H1 (cell line): ENCODE measurements at regions not wholly inside any gene's neighbourhood (a gene's known extent, or its start where the extent isn't known, plus 50 kb on each side); places are given as distances from the start of the nearest gene placed in this dataset.

Source experiments
- CREB1 ChIP-seq: IDR thresholded peaks from 2 replicates; pipeline ENCODE4 v1.6.1; 2012; ENCODE audit warnings: inconsistent platforms
- EGR1 ChIP-seq: IDR thresholded peaks from 2 replicates; pipeline ENCODE4 v1.6.1; 2011; ENCODE audit warnings: low read depth, low read length, borderline replicate concordance
- KDM1A ChIP-seq: fragments of 200-600, 300-600 bp; sonication (generic); IDR thresholded peaks from 2 replicates; pipeline ENCODE4 v1.7.1; 2016; ENCODE audit warnings: mild to moderate bottlenecking, low read length, borderline replicate concordance
- MAFK ChIP-seq: IDR thresholded peaks from 2 replicates; pipeline ENCODE4 v1.6.1; 2012; ENCODE audit warnings: low read depth, mild to moderate bottlenecking, improper control_type of control experiment, low read length
- POLR2A ChIP-seq, 2 experiments: IDR thresholded peaks; 1 replicate in 1 of 2; 2 replicates in 1 of 2; pipeline ENCODE4 v1.6.1; 2011; ENCODE audit warnings: low read depth in 2 of 2, low read length in 2 of 2, mild to moderate bottlenecking in 2 of 2; ENCODE audit errors: control extremely low read depth in 1 of 2
- POLR2AphosphoS5 ChIP-seq: IDR thresholded peaks from 2 replicates; pipeline ENCODE4 v1.6.1; 2011; ENCODE audit warnings: low read depth, low read length
- SIRT6 ChIP-seq: IDR thresholded peaks from one replicate; pipeline ENCODE4 v1.7.1; 2012; ENCODE audit warnings: low read length, inconsistent platforms
- SP1 ChIP-seq: IDR thresholded peaks from 2 replicates; pipeline ENCODE4 v1.6.1; 2011; ENCODE audit warnings: low read depth, low read length
- SUZ12 ChIP-seq: fragments of 200-600 bp; sonication (generic); IDR thresholded peaks from 2 replicates; pipeline ENCODE4 v1.6.1; 2012; ENCODE audit warnings: mild to moderate bottlenecking, inconsistent platforms, low read length, moderate library complexity, mixed read lengths
- TAF1 ChIP-seq: IDR thresholded peaks from 2 replicates; pipeline ENCODE4 v1.6.1; 2011; ENCODE audit warnings: mild to moderate bottlenecking, low read depth, low read length
- TBP ChIP-seq: IDR thresholded peaks from 2 replicates; pipeline ENCODE4 v1.6.1; 2011; ENCODE audit warnings: low read depth, low read length, improper control_type of control experiment
- TF ChIP-seq, protein P1 (sequence below), 3 experiments: IDR thresholded peaks; 1 replicate in 2 of 3; 2 replicates in 1 of 3; pipeline versions ENCODE4 v1.5.1 to v1.6.1; 2011; ENCODE audit warnings: low read length in 3 of 3, mild to moderate bottlenecking in 3 of 3, inconsistent platforms in 2 of 3, low read depth in 1 of 3, moderate library complexity in 1 of 3; ENCODE audit not compliant: insufficient read depth in 1 of 3; ENCODE audit errors: control extremely low read depth in 1 of 3
- TF ChIP-seq, protein P2 (sequence below): IDR thresholded peaks from 2 replicates; pipeline ENCODE4 v1.6.1; 2012; ENCODE audit warnings: inconsistent platforms
- TF ChIP-seq, protein P3 (sequence below): IDR thresholded peaks from 2 replicates; pipeline ENCODE4 v1.6.1; 2011; ENCODE audit warnings: low read length, improper control_type of control experiment

DNA sequence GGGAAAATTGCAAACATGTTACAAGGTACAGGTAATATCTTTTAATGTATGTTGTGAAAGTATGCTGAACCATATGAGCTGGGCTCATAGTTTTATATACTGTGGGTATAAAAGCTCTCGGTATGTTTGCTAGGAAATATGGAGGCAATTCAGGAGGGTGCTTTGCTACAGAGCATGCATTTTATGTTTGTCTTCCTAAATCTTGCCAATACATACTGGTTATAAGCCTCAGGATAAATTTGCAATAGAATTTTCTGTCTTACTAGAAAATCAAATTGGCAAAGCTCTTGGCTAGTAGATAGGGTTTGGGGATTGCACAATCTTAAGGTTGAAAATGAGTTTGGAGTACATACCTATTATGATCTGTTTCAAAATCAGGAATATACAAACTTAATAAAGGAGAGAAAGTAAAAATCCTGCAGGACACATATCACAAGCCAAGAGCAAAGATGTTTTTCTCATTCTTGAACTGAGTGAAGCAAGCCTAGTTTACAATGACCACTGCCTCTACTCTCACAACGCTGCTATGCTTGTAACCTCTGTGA, 751.2 kb downstream of the HDGFL1 start:
- TF ChIP-seq, protein P1, sequence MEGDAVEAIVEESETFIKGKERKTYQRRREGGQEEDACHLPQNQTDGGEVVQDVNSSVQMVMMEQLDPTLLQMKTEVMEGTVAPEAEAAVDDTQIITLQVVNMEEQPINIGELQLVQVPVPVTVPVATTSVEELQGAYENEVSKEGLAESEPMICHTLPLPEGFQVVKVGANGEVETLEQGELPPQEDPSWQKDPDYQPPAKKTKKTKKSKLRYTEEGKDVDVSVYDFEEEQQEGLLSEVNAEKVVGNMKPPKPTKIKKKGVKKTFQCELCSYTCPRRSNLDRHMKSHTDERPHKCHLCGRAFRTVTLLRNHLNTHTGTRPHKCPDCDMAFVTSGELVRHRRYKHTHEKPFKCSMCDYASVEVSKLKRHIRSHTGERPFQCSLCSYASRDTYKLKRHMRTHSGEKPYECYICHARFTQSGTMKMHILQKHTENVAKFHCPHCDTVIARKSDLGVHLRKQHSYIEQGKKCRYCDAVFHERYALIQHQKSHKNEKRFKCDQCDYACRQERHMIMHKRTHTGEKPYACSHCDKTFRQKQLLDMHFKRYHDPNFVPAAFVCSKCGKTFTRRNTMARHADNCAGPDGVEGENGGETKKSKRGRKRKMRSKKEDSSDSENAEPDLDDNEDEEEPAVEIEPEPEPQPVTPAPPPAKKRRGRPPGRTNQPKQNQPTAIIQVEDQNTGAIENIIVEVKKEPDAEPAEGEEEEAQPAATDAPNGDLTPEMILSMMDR (IDR thresholded peaks at IDR 0.05; ENCODE audit: control extremely low read depth in 1 of 3, insufficient read depth in 1 of 3, low read depth in 1 of 3, low read length in 3 of 3) = no peak
- TF ChIP-seq, protein P2, sequence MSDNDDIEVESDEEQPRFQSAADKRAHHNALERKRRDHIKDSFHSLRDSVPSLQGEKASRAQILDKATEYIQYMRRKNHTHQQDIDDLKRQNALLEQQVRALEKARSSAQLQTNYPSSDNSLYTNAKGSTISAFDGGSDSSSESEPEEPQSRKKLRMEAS = no peak
- TF ChIP-seq TBP (no peak), KDM1A (no peak), POLR2A (IDR thresholded peaks at IDR 0.05; ENCODE audit: control extremely low read depth in 1 of 2, low read depth in 2 of 2, low read length in 2 of 2) (no peak), SUZ12 (no peak), POLR2AphosphoS5 (no peak), SP1 (no peak), SIRT6 (no peak), EGR1 (no peak), MAFK (no peak), CREB1 (no peak), TAF1 (no peak)
- TF ChIP-seq, protein P3, sequence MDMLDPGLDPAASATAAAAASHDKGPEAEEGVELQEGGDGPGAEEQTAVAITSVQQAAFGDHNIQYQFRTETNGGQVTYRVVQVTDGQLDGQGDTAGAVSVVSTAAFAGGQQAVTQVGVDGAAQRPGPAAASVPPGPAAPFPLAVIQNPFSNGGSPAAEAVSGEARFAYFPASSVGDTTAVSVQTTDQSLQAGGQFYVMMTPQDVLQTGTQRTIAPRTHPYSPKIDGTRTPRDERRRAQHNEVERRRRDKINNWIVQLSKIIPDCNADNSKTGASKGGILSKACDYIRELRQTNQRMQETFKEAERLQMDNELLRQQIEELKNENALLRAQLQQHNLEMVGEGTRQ = no peak
